ENCODE measurements at regions not wholly inside any gene's neighbourhood (a gene's known extent, or its start where the extent isn't known, plus 50 kb on each side); places are given as distances from the start of the nearest gene placed in this dataset.

- H3K27me3 ChIP-seq (ENCODE audit: control insufficient read depth in 4 of 4, insufficient read depth in 4 of 4, low read length in 3 of 4): no peaks in the 10 kb centered on the region
- TF ChIP-seq REST (IDR thresholded peaks at IDR 0.05): no peak
- no peak for TF ChIP-seq FOXA1 (IDR thresholded peaks at IDR 0.05)
- no peak for TF ChIP-seq TAF1 (conservative IDR thresholded peaks at IDR 0.05)
- no peak for TF ChIP-seq HNF4G (IDR thresholded peaks at IDR 0.05)
- TF ChIP-seq RXRA (IDR thresholded peaks at IDR 0.05): no peak
- no peak for TF ChIP-seq GABPA (IDR thresholded peaks at IDR 0.05 in 1 of 2, conservative IDR thresholded peaks at IDR 0.05 in 1 of 2)
- TF ChIP-seq ZBTB33 (IDR thresholded peaks at IDR 0.05): no peak
- TF ChIP-seq FOXA2 (IDR thresholded peaks at IDR 0.05): no peak
- TF ChIP-seq RAD21 (IDR thresholded peaks at IDR 0.05): no peak
- TF ChIP-seq EGR1 (IDR thresholded peaks at IDR 0.05; ENCODE audit: low read depth in 2 of 2): no peak
- TF ChIP-seq MAX (IDR thresholded peaks at IDR 0.05): no peak
- no peak for TF ChIP-seq YY1 (IDR thresholded peaks at IDR 0.05)
- TF ChIP-seq ATF3 (IDR thresholded peaks at IDR 0.05): no peak
- H3K4me3 ChIP-seq (ENCODE audit: low read depth in 1 of 3, low read length in 3 of 3): no peak overlapping the region
- 83% methylated on average over 3 of the region's 3 CpGs for WGBS
- H3K27ac ChIP-seq (ENCODE audit: low read depth in 1 of 2, low read length in 2 of 2): no peak overlapping the region
- H3K4me1 ChIP-seq (ENCODE audit: control insufficient read depth in 4 of 4, insufficient read depth in 4 of 4, low read length in 3 of 4): no peaks in the 10 kb centered on the region
- no peak for DNase-seq (ENCODE audit: low spot score)
- peaks cover 0 to 10% (median 3%) of the 10 kb centered on the region in 4 donors for H3K9me3 ChIP-seq (ENCODE audit: control insufficient read depth in 4 of 4, low read length in 3 of 4)
- no peaks in the 10 kb centered on the region for H3K36me3 ChIP-seq (ENCODE audit: control insufficient read depth in 4 of 4, insufficient read depth in 3 of 4, low read depth in 1 of 4, low read length in 3 of 4)
- no peak overlapping the region for H3K9ac ChIP-seq (ENCODE audit: low read depth in 1 of 2, low read length in 2 of 2)
Observed at GRCh38 chr7:12851142-12851541, 163.7 kb downstream of the ARL4A start.

GRCh38 chr7:12851841-12852240 is 164.4 kb downstream of the ARL4A start:
- Histone ChIP-seq H3K9ac (ENCODE audit: low read depth in 1 of 2, low read length in 2 of 2) (no peak overlapping the region), H3K27ac (ENCODE audit: low read depth in 1 of 2, low read length in 2 of 2) (no peak overlapping the region), H3K4me3 (ENCODE audit: low read depth in 1 of 3, low read length in 3 of 3) (no peak overlapping the region), H3K36me3 (ENCODE audit: control insufficient read depth in 4 of 4, insufficient read depth in 3 of 4, low read depth in 1 of 4, low read length in 3 of 4) (no peaks in the 10 kb centered on the region), H3K27me3 (ENCODE audit: control insufficient read depth in 4 of 4, insufficient read depth in 4 of 4, low read length in 3 of 4) (no peaks in the 10 kb centered on the region), H3K4me1 (ENCODE audit: control insufficient read depth in 4 of 4, insufficient read depth in 4 of 4, low read length in 3 of 4) (no peaks in the 10 kb centered on the region), H3K9me3 (ENCODE audit: control insufficient read depth in 4 of 4, low read length in 3 of 4) (peaks cover 0 to 3% (median 0%) of the 10 kb centered on the region in 4 donors)
- no peak for DNase-seq (ENCODE audit: low spot score)
- 97% methylated on average over 3 of the region's 3 CpGs for WGBS
- no peak for TF ChIP-seq RAD21 (IDR thresholded peaks at IDR 0.05)
- TF ChIP-seq ATF3 (IDR thresholded peaks at IDR 0.05): no peak
- no peak for TF ChIP-seq ZBTB33 (IDR thresholded peaks at IDR 0.05)
- no peak for TF ChIP-seq TAF1 (conservative IDR thresholded peaks at IDR 0.05)
- no peak for TF ChIP-seq MAX (IDR thresholded peaks at IDR 0.05)
- TF ChIP-seq JUND (IDR thresholded peaks at IDR 0.05): no peak
- TF ChIP-seq SP1 (IDR thresholded peaks at IDR 0.05): no peak
- no peak for TF ChIP-seq HNF4A (conservative IDR thresholded peaks at IDR 0.05)
- TF ChIP-seq NR2F2 (IDR thresholded peaks at IDR 0.05): no peak
- TF ChIP-seq HNF4G (IDR thresholded peaks at IDR 0.05): no peak

Data from liver (tissue), 7 donors.